ENCODE measurements at regions not wholly inside any gene's neighbourhood (a gene's known extent, or its start where the extent isn't known, plus 50 kb on each side); places are given as distances from the start of the nearest gene placed in this dataset.
A peak's percentile ranks its signal among the peaks of the same experiment; 100 is the strongest.
"Not testable (repeated sequence)": the region's sequence is repeated elsewhere in the genome, so short reads cannot be mapped to it uniquely, and the experiment has no call there.

DNA sequence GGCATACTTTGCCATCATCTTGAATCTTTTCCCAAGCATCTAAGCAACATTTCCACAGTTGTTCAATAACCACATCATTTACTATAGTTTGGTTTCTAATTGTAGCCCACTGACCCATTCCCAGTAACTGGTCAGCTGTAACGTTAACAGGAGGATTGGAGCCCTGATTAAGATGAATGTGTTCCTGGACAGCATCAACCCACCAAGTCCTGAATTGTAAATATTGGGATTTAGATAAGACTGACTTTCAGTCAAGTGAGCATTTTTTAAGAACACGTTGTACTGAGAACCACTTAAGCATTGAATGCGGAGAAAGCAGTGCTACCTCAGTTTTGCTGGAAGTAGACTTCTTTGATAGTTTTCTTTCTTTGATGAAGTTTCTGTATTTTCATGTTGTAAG, 53.3 kb upstream of the ARL4D start:
- DNase-seq = not testable (repeated sequence)

DNA sequence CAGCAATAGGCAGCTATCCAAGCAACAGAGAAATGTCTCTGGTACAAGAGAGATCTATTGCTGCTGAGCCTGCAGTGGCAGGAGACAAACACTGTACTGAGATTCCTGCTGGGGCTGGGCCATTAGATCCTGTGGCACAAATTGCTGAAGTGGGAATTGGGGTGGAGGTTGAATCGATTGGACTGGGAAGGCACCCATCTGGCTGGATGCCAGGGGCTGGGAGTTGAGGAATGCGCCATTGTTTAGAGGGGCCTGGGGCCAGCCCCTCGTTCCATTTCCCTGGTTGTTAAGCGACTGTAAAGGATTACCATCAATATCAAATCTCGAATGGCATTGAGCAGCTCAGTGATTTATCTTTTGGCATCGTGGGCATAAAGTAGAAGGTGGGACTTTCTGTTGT, 54.1 kb upstream of the ARL4D start:
- DNase-seq = no peak

DNA sequence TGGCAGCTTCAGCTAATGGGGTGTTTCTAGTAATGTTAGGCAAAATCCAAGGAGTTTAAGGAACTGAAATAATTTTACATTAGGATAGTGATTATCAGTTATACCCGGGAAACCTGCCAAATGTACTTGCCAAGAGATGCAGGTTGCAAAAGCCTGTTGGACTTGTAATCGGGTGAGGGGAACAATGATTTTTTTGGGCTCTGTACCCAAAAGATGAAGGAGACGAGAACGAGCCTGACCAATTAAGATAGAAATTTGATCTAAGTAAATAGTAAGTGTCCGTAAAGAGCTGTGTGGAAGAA, 56.3 kb upstream of the ARL4D start:
- no peak for DNase-seq

DNA sequence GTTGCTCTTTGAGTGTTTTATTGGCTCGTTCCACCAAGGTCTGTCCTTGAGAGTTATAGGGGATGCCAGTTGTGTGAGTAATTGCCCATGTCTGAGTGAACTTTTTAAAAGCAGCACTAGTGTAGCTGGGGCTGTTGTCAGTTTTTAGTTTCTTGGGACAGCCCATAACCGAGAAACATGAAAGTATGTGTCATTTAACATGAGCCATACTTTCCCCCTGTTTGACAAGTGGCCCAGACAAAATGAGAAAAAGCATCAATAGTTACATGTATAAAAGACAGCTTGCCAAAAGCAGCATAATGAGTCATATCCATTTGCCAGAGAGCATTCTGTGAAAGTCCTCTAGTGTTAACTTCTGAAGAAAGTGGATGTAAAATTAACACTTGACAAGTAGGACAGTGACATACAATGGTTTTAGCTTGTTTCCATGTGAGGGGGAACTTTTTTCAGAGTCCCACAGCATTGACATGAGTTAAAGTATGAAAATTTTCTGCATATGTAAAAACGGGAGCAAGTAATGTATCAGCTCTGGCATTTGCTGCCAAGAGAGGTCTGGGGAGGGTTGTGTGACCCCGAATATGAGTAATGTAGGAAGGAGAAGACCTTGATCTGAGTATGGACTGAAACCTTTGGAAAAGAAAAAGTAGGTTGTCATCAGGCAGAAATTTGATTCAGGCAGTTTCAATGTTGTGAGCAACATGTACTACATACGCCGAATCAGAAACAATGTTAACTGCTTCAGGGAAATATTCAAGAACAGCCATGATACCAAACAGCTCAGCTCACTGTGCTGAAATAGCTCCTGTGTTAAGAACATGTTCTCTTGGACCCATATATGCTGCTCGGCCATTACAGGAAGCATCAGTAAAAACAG, 56.8 kb upstream of the ARL4D start:
- no peak for DNase-seq

DNA sequence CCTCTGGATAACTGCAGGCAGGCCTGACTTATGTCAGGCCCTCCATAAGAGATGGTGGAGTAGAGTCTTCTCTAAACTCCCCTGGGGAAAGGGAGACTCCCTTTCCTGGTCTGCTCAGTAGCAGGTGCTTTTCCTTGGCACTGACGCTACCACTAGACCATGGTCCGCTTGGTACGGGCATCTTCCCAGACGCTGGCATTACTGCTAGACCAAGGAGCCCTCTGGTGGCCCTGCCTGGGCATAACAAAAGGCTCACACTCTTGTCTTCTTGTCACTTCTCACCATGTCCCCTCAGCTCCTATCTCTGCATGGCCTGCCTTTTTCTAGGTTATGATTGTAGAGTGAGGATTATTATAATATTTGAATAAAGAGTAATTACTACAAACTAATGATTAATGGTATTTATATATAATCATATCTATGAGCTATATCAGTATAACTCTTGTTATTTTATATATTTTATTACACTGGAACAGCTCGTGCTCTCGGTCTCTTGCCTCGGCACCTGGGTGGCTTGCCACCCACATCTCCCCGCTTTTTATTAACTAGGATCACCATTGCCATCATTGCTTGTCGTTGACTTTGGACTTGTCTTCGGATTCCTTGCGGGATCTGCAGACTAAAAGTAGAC, 59.8 kb upstream of the ARL4D start:
- peak; percentile 72 for DNase-seq

DNA sequence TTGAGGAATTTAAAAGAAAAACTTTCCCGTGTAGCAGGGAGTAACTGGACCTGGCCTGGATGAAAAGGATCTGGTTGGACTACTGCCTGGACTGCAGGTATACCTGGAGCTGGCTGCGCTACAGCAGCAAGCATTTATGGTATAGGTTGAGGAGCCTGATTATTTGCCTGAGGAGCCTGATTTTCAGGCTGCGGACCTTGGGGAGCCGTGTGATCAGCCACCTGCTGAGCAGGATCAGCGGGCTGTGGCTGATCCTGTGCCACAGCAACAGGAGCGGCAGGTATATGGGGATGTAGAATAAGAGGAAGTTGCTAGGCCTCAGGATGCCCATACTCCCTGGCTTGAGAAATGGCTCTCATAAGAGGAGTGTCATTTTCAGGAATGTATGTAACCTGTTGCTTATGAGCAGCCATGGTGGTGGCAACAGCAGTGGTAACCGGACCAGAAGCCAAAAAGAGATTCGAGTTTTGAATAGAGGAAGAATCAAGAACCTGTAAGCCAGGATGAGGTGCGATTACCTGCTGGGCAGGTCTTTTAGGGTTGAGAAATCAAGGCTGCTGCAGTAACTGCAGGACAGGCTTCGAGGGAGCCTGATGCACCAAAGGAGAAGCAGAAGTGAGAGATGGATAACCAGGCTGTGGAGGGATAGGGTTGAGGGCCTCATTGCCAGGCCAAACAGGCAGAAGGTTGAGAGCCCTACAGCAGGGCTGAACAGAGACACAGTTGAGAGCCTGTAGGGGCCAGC, 60.9 kb upstream of the ARL4D start:
- DNase-seq = no peak

DNA sequence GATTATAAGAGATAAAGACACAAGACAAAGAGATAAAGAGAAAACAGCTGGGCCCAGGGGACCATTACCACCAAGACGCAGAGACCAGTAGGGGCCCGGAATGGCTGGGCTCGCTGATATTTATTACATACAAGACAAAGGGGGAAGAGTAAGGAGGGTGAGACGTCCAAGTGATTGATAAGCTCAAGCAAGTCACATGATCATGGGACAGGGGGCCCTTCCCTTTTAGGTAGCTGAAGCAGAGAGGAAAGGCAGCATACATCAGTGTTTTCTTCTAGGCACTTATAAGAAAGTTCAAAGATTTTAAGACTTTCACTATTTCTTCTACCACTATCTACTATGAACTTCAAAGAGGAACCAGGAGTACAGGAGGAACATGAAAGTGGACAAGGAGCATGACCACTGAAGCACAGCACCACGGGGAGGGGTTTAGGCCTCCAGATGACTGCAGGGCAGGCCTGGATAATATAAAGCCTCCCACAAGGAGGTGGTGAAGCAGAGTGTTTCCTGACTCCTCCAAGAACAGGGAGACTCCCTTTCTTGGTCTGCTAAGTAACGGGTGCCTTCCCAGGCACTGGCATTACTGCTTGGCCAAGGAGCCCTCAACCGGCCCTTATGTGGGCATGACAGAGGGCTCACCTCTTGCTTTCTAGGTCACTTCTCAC, 63.9 kb upstream of the ARL4D start:
- DNase-seq = no peak

DNA sequence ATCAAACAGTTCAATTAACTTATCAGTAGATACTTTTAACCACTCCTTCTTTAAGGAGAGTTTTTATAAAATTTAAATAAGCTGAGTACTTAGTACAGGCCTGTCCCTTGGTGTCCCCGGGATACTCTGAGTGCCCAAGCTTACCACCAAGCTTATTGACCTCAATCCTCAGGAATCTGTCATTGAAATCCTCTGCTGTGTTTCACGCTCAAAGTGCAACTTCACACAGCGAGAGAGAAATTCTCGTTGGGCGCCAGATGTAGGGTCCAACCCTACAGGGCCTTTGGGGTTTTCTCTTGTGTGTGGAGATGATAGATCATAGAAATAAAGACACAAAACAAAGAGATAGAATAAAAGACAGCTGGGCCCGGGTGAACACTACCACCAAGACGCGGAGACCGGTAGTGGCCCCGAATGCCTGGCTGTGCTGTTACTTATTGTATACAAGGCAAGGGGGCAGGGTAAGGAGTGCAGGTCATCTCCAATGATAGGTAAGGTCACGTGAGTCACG, 65.3 kb upstream of the ARL4D start:
- no peak for DNase-seq

DNA sequence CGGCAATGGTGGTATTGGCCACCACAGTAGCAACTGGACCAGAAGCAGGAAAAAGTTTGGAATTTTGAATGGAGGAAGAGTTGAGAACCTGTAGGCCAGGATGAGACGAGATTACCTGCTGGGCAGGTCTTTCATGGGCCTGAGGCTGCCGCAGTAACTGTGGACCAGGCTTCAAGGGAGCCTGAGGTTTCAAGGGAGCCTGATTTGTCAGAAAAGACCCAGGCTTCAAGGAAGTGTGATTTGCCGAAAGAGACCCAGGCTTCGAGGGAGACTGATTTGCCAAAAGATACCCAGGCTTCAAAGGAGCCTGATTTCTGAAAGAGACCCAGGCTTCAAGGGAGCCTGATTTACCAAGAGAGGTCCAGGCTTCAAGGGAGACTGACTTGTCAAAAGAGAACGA, 66.6 kb upstream of the ARL4D start:
- DNase-seq = no peak

DNA sequence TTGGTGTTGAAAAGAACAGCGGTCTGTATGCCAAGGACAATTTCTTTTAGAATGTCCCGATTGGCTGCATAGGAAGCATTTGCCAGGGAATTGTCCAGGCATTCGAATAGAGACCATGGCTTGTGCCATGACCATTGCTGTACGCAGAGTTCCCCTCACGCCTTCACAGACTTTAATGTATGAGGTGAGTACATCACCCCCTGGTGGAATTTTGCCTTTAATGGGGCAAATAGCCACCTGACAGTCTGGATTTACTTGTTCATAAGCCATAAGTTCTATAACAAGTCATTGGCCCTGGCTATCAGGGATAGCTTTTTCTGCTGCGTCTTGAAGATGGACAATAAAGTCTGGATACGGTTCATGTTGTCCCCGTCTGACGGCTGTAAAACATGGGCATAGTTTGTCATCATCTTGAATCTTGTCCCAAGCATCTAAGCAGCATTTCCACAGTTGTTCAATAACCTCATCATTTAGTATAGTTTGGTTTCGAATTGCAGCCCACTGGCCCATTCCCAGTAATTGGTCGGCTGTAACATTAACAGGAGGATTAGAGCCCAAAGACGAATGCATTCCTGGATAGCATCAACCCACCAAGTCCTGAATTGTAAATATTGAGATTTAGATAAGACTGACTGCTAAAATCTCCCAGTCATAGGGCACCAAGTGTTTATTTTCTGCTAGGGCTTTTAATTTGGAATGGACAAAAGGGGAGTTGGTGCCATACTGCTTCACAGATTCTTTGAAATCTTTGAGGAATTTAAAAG, 67.7 kb upstream of the ARL4D start:
- no peak for DNase-seq

DNA sequence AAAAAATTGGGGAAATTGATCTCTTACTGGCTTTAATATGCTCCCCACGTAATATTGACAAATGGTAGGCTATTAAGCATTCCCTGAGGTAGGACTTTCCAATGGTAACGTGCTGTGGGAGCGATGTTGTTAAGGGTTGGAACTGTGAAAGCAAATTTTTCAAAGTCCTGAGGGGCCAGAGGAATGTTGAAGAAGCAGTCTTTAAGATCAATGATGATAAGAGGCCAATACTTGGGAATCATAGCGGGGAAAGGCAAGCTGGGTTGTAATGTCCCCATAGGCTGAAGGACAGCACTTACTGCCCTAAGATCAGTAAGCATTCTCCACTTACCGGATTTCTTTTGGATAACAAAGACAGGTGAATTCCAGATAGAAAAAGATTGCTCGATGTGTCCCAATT, 69.6 kb upstream of the ARL4D start:
- no peak for DNase-seq

DNA sequence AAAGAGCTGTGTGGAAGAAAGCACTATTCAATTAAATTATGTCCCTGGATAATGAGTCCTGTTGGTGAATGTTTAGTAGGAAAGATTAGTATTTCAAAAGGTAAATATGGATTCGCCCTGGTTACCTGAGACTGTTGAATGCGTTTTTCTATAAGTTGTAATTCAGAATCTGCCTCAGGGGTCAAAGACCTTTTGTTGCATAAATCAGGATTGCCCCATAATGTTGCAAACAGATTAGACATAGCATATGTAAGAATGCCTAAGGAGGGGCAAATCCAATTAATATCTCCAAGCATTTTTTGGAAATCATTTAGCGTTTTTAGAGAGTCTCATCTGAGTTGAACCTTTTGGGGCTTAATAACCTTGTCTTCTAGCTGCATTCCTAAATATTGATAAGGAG, 70.1 kb upstream of the ARL4D start:
- no peak for DNase-seq

DNA sequence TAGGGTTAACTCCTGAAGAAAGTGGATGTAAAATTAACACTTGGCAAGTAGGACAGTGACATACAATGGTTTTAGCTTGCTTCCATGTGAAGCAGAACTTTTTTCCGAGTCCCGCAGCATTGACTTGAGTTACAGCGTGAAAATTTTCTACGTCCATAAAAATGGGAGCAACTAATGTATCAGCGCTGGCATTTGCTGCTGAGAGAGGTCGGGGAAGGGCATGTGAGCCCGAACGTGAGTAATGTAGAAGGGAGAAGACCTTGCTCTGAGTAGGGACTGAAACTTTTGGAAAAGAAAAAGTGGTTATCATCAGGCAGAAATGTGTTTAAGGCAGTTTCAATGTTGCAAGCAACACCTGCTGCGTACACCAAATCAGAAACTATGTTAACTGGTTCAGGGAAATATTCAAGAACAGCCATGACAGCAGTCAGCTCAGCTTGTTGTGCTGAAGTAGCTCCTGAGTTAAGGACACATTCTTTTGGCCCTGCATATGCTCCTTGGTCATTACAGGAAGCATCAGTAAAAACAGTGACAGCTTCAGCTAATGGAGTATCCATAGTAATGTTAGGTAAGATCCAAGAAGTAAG, 70.9 kb upstream of the ARL4D start:
- DNase-seq = no peak

DNA sequence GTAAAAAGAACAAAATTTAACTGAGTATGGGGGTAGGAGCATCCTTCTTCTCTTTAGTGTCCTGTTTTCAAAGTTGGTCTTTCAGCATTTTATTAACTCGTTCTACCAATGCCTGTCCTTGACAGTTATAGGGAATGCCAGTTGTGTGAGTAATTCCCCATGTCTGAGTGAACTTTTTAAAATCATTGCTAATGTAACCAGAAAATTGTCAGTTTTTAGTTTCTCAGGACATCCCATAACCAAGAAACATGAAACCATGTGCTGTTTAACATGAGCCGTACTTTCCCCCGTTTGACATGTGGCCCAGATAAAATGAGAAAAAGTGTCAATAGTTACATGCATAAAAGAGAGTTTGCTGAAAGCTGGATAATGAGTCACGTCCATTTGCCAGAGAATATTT, 71.4 kb upstream of the ARL4D start:
- DNase-seq = no peak

DNA sequence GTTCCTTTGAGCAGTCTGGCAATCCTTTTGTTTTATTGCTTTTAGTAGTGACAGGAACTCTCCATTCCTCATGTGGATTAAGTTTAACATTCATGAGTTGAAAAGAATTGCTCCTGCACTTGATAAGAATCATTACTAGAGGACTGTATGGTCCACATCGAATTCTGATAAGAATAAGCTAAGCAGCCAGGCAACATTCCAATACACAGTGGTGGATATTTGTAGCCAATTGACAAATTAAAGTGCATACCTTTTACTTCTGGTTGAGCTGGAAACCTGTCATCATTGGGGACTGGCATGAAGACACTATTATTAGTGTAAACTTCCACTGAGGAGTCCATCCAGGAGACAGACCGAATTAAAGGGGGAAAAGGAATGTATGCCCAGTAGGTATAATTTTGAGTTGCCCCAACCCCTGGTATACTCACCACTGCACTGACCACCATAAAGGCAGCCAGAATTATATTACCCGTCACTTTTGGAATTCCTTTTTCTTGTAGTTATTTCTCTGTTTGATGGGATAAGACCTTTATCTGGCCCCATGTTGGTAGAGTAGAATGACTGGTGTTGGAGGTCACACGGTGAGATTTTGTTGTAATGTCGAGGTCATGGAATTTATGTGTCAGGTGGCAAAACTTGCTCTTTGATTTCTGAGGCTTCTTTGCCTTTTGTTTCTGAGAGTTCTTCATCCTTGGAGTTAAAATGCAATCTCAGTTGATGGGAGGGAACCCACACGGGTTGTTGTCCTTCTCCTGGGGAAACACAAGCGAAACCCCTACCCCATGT, 72.1 kb upstream of the ARL4D start:
- no peak for DNase-seq

DNA sequence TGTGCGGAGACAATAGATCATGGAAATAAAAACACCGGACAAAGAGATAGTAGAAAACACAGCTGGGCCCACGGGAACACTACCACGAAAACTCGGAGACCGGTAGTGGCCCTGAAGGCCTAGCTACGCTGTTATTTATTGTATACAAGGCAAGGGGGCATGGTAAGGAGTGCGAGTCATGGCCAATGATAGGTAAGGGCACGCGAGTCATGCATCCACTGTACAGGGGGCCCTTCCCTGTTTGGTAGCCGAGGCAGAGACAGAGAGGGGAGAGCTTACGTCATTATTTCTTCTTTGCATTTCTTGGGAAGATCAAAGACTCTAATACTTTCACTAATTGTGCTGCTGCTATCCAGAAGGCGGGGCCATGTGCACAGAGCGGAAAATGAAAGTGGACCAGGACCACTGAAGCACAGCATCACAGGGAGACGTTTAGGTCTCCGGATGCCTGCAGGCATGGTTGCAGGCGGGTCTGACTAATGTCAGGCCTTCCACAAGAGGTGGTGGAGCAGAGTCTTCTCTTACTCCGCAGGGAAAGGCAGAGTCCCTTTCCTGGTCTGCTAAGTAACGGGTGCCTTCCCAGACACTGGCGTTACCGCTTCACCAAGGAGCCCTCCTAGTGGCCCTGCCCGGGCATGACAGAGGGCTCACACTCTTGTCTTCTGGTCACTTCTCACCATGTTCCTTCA, 74.4 kb upstream of the ARL4D start:
- DNase-seq = no peak

DNA sequence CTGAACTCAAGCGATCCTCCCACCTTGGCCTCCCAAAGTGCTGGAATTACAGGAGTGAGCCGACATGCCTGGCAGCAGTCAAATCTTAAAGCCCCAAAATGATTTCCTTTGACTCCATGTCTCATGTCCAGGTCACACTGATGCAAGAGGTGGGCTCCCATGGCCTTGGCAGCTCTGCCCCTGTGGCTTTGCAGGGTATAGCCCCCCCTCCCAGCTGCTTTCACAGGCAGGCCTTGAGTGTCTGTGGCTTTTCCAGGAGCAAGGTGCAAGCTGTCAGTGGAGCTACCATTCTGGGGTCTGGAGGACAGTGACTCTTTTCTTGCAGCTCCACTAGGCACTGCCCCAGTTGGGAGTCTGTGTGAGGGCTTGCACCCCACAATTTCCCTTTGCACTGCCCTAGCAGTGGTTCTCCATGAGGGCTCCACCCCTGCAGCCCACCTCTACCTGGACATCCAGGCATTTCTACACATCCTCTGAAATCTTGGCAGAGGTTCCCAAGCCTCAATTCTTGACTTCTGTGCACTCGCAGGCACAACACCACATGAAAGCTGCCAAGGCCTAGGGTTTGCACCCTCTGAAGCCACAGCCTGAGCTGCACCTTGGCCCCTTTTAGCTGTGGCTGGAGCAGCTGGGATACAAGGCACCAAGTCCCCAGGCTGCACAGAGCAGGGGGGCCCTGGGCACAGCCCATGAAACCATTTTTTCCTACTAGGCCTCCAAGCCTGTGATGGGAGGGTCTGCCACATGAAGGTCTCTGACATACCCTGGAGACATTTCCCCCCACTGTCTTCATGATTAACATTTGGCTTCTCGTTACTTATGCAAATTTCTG, 79.3 kb upstream of the ARL4D start:
- no peak for DNase-seq

DNA sequence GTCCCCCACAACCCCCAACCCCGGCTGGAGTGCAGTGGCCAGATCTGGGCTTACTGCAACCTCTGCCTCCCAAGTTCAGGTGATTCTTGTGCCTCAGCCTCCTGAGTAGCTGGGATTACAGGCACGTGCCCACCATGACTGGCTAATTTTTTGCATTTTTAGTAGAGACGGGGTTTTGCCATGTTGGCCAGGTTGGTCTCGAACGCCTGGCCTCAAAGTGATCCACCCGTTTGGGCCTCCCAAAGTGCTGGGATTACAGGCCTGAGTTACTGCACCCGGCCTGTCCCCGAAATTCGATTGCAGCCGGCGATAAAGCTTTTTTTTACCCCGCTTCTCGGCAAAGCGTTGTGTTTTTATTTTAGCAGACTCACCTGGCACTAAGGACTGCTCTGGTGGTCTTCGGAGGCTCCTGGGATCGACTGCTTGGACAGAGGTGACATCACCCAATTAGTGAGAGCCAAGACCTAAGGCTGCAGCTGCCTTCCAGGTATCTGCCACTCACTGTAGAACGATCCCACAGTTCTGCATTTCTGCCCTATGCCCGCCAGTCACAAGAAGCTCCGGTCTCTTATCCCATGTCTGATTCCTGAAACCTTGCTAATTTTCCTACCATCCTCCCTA, 82.2 kb upstream of the ARL4D start:
- peak; percentile 29 for DNase-seq

DNA sequence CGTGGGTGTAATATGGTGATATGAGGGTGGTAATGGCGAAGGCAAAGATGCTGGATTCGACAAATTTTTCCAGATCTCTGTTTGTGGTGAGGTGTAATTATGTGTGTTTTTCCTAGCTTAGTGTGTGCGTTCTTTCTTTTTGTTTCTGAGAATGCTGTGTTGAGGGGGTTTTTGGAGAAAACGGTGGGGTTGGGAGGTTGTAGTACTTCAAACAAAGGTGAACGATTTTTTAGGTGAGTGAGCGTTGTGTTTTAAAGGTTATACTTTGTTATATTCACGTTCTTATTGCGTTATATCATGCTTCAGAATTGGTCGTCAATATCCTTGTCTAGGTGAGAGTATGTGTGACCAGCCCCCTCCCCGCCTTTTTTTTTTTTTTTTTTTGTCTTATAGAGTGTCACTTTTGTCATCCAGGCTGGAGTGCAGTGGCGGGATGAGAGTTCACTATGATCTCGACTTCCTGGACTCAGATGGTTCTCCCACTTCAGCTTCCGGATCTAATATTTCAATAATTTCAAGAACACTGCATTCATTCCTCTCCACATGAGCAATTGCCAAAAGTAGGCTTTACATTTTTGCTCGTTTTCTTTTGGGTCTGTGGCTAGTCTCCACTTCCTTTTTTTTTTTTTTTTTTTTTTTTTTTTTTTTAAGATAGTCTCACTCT, 82.2 kb upstream of the RNU2-1 start:
- DNase-seq = no peak

Measured in CD4-positive, alpha-beta T cell treated with Interleukin-21 for 1 hour (primary cell).